ENCODE measurements at regions not wholly inside any gene's neighbourhood (a gene's known extent, or its start where the extent isn't known, plus 50 kb on each side); places are given as distances from the start of the nearest gene placed in this dataset.

DNA sequence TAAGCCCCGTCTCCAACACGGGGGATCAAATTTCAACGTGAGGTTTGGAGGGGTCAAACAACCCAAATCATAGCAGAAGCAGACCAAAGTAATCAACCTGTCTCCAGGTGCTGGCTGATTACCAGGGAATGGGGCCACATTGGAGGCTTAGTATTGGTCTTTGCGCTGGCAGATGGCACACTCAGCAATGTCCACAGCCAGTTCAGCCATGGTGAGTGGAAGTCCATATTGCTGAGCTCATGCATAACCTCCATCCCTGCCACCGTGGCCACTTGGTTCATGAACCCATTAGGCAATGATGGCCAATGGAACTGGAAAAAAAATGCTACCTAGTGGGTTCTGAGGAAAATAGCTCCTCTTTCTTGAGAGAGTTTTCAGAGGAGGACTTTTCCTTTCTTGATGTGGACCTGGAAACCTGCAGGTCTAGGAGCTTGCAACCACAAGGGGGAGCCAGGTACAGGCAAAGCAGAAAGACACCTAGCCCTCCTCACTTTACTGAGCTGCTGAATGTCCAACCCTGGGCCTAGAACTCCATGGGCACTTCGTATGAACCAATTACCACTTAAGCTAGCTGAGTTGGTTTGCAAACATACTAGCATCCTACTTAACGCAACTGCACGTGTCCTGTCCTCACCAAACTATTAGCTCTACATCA, 128.0 kb upstream of the GYPC start:
- DNase-seq, result peak; percentile 80

- DNase-seq, result no peak
Observed at GRCh38 chr2:126531029-126531428, 124.9 kb upstream of the GYPC start.

- DNase-seq, result peak; percentile 8
Observed at GRCh38 chr2:126534478-126534877, 121.5 kb upstream of the GYPC start.

DNA sequence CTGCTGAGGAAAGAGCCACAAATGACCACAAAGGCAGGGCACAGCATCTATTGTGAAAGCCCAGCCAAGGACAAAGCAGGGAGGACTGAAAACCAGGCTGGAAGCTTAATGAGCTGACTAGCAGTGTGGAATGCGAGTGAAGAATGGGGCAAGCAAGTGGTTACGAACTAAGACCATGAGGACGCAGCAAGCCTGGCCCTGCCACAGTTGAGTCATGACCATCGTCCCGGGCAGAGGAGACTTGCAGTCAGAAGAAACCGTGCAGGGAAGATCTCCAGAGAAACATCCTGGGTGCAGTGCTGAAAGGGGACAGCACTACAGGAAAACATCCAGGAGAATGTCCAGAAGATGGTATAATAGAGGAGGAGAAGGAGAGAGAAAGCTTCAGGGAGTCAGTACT, 120.5 kb upstream of the GYPC start:
- no peak for DNase-seq

DNA sequence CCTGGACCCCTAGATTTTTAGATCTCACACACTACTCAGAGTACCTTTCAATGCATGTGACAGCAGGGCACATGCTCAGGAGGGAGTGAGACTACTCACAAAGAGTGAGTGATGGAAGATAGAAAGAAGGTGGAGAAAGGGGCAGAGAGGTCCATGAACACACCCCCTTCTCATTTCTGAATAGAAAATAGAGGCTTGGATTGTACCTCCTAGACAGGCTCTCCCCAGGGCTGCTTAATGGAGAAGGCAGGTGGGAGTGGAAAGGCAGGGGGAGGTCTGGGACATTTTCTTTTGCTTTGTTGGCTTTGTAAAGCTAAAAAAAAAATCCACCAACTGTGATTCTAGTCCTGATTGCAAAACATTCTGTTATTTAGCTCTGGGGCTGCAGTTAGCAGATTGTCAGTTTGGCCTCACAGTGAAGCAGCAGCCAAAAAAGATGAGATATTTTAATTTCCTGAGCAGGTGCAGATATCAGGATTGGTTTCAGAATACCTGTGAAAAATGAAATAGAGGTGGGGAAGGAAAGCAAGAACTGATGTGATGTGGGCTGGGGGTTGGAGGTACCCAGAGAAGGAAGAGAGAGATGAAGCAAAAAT, 119.3 kb upstream of the GYPC start:
- no peak for DNase-seq

DNA sequence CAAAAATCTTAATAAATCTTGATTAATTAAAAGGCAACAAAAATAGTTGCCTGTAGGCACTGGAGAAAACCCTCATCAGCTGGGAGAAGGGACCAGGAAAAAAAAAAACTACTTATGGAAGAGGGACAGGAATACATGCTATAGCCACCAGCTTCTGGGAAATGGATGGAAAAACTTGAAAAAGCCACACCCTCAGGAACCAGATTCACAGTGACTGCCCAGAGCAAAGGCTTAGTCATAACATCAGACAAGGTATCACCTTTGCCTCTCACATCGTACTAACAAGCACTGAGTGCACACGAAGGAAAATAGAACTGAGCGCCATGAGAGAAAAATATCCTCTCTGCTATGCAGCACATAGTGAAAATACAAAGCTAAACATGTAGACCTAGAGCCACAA, 116.9 kb upstream of the GYPC start:
- DNase-seq, result no peak

DNA sequence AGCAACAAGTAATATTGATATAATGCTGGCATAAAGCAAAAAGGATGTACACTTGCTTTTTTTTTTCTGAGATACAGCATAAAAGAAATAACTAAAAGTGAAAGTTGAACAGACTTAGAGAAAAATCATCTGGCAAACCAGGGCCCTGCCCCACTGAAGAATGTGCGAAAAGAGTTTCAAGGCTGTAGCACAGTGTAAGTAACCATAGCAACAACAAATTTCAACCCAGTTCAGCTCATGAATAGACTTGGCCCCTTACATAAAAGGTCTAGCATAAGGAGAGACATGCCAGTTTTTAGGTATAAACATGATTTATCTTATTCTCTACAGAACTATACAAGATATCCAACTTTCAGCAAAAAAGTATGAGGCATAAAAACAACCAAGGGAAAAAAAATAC, 113.7 kb upstream of the GYPC start:
- no peak for DNase-seq

- DNase-seq, result no peak
Observed at GRCh38 chr2:126543081-126543480, 112.9 kb upstream of the GYPC start.

- DNase-seq, result no peak
Observed at GRCh38 chr2:126558029-126558428, 97.9 kb upstream of the GYPC start.

DNA sequence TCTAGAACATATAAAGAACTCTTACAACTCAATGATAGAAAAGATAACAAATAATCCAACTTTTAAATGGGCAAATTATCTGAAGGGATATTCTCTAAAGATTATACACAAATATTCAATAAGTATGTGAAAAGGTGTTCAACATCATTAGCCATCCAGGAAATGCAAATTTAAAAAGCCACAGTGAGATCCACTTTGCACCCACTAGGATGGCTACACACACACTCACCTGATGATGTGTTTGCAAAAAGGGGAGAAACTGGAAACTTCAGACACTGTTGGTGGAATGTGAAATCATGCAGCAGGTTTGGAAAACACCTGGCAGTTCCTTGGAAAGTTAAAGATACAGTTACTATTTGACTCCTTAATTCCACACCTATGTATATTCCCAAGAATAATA, 87.2 kb upstream of the GYPC start:
- no peak for DNase-seq

- peak; percentile 4 for DNase-seq
Observed at GRCh38 chr2:126571403-126571802, 84.6 kb upstream of the GYPC start.

- DNase-seq, result no peak
Observed at GRCh38 chr2:126575631-126576030, 80.3 kb upstream of the GYPC start.

- no peak for DNase-seq
Observed at GRCh38 chr2:126579868-126580267, 76.1 kb upstream of the GYPC start.

DNA sequence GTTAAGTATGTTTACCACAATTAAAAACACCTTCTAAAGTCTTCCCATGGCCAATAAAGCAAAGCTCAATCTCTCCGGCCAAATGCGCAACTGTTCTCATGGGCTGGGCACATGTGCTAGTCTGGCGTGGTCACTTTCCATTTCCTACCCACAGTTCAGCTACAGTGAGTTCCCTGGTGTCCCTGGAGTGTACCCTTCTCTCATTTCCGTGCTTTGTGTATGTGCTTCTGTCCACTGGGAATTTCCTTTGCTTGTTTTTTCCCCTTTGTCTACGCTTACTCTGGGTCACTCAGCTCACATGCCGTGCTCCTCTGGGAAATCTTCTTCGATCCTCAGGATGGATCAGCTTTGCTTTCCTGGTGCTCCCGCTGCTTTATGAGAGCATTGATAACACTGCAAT, 69.6 kb upstream of the GYPC start:
- no peak for DNase-seq

DNA sequence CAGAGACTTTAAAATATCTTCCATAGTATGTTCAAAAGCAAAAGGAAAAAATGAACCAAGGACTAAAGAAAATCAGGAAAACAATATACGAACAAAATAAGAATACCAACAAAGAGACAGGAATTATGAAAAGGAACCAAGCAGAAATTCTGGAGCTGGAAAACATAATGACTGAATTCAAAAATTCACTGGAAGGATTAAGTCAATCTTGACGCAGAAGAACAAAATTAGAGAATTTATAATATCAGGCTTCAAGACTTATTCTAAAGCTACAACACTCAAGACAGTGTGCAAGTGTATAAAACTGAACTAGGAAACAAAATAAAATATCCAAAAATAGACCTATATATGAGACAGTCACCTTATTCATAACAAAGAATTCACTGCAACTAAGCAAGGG, 56.9 kb upstream of the GYPC start:
- no peak for DNase-seq

DNA sequence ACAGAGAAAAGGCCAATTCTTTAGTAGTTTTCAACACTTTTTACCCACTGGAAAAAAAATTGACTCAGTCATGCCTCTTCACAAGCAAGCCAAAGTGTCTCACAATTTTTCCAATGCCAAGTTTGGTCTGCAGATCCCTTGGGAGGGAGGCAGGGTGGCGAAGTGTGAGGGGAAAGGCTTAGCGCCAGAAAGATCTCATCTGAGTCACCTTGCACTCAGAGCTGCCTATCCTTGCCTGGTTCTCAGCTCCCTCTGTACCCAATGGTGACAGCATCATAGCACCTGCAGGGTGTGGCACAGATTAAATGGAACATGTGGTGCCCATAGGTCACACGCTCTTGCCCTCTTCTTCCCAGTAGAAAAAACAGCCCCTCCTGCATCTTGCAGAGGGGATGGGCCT, 55.2 kb upstream of the GYPC start:
- DNase-seq, result no peak

- DNase-seq, result no peak
Observed at GRCh38 chr2:126602334-126602733, 53.6 kb upstream of the GYPC start.
